ENCODE measurements at regions not wholly inside any gene's neighbourhood (a gene's known extent, or its start where the extent isn't known, plus 50 kb on each side); places are given as distances from the start of the nearest gene placed in this dataset.

- TF ChIP-seq CTCF (IDR thresholded peaks at IDR 0.05) = no peak
- H3K36me3 ChIP-seq = no peaks in the 10 kb centered on the region
- intact Hi-C loops (cut with DNase I) = no loop called here
Measured at GRCh38 chr5:81859624-81860023, 108.7 kb upstream of the SSBP2 start.

GRCh38 chr5:81856948-81857928, 106.3 kb upstream of the SSBP2 start:
- peak; percentile 33 for DNase-seq
- intact Hi-C loops (cut with DNase I) = no loop called here
- TF ChIP-seq CTCF (IDR thresholded peaks at IDR 0.05) = no peak
- no peak overlapping the region for H3K27ac ChIP-seq
- no peaks in the 10 kb centered on the region for H3K36me3 ChIP-seq
- H3K9me3 ChIP-seq = no peaks in the 10 kb centered on the region
- H3K9ac ChIP-seq (ENCODE audit: low read depth in 2 of 2, low read length in 2 of 2) = peak overlapping the region in 1 of 2 donors; percentile 3
- H3K27me3 ChIP-seq = no peaks in the 10 kb centered on the region
- no peaks in the 10 kb centered on the region for H3K4me1 ChIP-seq
- no peak overlapping the region for H3K4me3 ChIP-seq

More at GRCh38 chr5:81859624-81860023, 108.7 kb upstream of the SSBP2 start:
- no peaks in the 10 kb centered on the region for H3K27me3 ChIP-seq
- DNase-seq = no peak
- no peaks in the 10 kb centered on the region for H3K4me1 ChIP-seq
- no peak overlapping the region for H3K27ac ChIP-seq
- H3K4me3 ChIP-seq = no peak overlapping the region
- no peaks in the 10 kb centered on the region for H3K9me3 ChIP-seq
- H3K9ac ChIP-seq (ENCODE audit: low read depth in 2 of 2, low read length in 2 of 2) = no peak overlapping the region

- no peaks in the 10 kb centered on the region for H3K27me3 ChIP-seq
- H3K9ac ChIP-seq (ENCODE audit: low read depth in 2 of 2, low read length in 2 of 2) = no peak overlapping the region
- H3K36me3 ChIP-seq = no peaks in the 10 kb centered on the region
- no peak for TF ChIP-seq CTCF (IDR thresholded peaks at IDR 0.05)
- H3K27ac ChIP-seq = no peak overlapping the region
- no peaks in the 10 kb centered on the region for H3K9me3 ChIP-seq
- H3K4me1 ChIP-seq = no peaks in the 10 kb centered on the region
- no peak overlapping the region for H3K4me3 ChIP-seq
- intact Hi-C loops (cut with DNase I) = no loop called here
- no peak for DNase-seq
Measured at GRCh38 chr5:81855591-81855990, 104.7 kb upstream of the SSBP2 start.

GRCh38 chr5:81854915-81855314, 104.0 kb upstream of the SSBP2 start:
- no peak for TF ChIP-seq CTCF (IDR thresholded peaks at IDR 0.05)
- H3K9ac ChIP-seq (ENCODE audit: low read depth in 2 of 2, low read length in 2 of 2) = no peak overlapping the region
- H3K4me1 ChIP-seq = peaks cover 7% of the 10 kb centered on the region
- H3K27ac ChIP-seq = no peak overlapping the region
- no peaks in the 10 kb centered on the region for H3K36me3 ChIP-seq
- no peaks in the 10 kb centered on the region for H3K27me3 ChIP-seq
- intact Hi-C loops (cut with DNase I) = no loop called here
- no peaks in the 10 kb centered on the region for H3K9me3 ChIP-seq
- no peak for DNase-seq
- no peak overlapping the region for H3K4me3 ChIP-seq

- H3K36me3 ChIP-seq = no peaks in the 10 kb centered on the region
- no peak overlapping the region for H3K4me3 ChIP-seq
- intact Hi-C loops (cut with DNase I) = no loop called here
- H3K27me3 ChIP-seq = no peaks in the 10 kb centered on the region
- TF ChIP-seq CTCF (IDR thresholded peaks at IDR 0.05) = no peak
- DNase-seq = no peak
- H3K9ac ChIP-seq (ENCODE audit: low read depth in 2 of 2, low read length in 2 of 2) = no peak overlapping the region
- H3K27ac ChIP-seq = no peak overlapping the region
- H3K9me3 ChIP-seq = no peaks in the 10 kb centered on the region
- H3K4me1 ChIP-seq = peaks cover 8% of the 10 kb centered on the region
Measured at GRCh38 chr5:81854485-81854884, 103.6 kb upstream of the SSBP2 start.

Measured in colonic mucosa (tissue), 4 donors.